Panc1 (cell line): ENCODE measurements at regions not wholly inside any gene's neighbourhood (a gene's known extent, or its start where the extent isn't known, plus 50 kb on each side); places are given as distances from the start of the nearest gene placed in this dataset.

ENCODE experiments used
- ATAC-seq: fragments of 200-7000 bp; cut with Tn5 transposase; 2 replicates; pipeline ENCODE4 v1.9.1; 2020; ENCODE audit warnings: mild to moderate bottlenecking, moderate library complexity
- BruUV-seq: library from RNA; stranded (reverse); fragments of 400-500 nt; replicated peaks from 2 replicates; lab custom pipeline; 2021; lab: Mats Ljungman, UMichigan
- CTCF ChIA-PET: fragments of 300-600 bp; sonication (Branson Sonifier 250); formaldehyde crosslinking; loops from one replicate; lab custom pipeline; 2022; ENCODE audit warnings: antibody characterized with exemption; lab: Charles Lee
- POLR2A ChIA-PET: fragments of 300-600 bp; sonication (Branson Sonifier 250); formaldehyde crosslinking; loops from one replicate; lab custom pipeline; 2022; ENCODE audit warnings: antibody characterized with exemption; lab: Charles Lee
- DNase-seq: peaks from one replicate; pipeline ENCODE4 v3.0.0-alpha.2; 2010; ENCODE audit warnings: low read depth, low spot score
- H3K27ac ChIP-seq: 2 replicates; pipeline ENCODE4 v1.5.1; 2011; ENCODE audit warnings: mild to moderate bottlenecking, low read length, inconsistent platforms
- H3K27me3 ChIP-seq: fragments of 200-500 bp; sonication (Bioruptor generic); 2 replicates; pipeline ENCODE4 v1.6.0; 2014; ENCODE audit warnings: low read length, inconsistent platforms; ENCODE audit not compliant: control insufficient read depth, insufficient read depth
- H3K36me3 ChIP-seq: fragments of 200-500 bp; sonication (Bioruptor generic); 2 replicates; pipeline ENCODE4 v1.5.1; 2014; ENCODE audit warnings: inconsistent platforms, mild to moderate bottlenecking, low read length, moderate library complexity; ENCODE audit not compliant: control insufficient read depth, insufficient read depth
- H3K4me1 ChIP-seq: 2 replicates; pipeline ENCODE4 v1.5.1; 2011; ENCODE audit warnings: inconsistent platforms, mild to moderate bottlenecking, low read length, moderate library complexity; ENCODE audit not compliant: control insufficient read depth, insufficient read depth
- H3K4me3 ChIP-seq, 2 experiments: 2 replicates each; pipeline ENCODE4 v1.5.1; 2011 to 2012; ENCODE audit warnings: low read depth in 2 of 2, low read length in 2 of 2, mild to moderate bottlenecking in 2 of 2, inconsistent platforms in 1 of 2, moderate library complexity in 1 of 2
- H3K9me3 ChIP-seq: fragments of 200-500 bp; sonication (Bioruptor generic); 2 replicates; pipeline ENCODE4 v1.5.1; 2014; ENCODE audit warnings: low read depth, mild to moderate bottlenecking, inconsistent platforms, low read length, moderate library complexity; ENCODE audit not compliant: control insufficient read depth, insufficient read depth
- POLR2AphosphoS5 ChIP-seq: IDR thresholded peaks from 2 replicates; pipeline ENCODE4 v1.6.1; 2012; ENCODE audit warnings: mild to moderate bottlenecking, low read depth, low read length, moderate library complexity
- SIN3A ChIP-seq: IDR thresholded peaks from 2 replicates; pipeline ENCODE4 v1.6.1; 2012; ENCODE audit warnings: low read depth, mild to moderate bottlenecking, low read length, moderate library complexity, borderline replicate concordance; ENCODE audit not compliant: insufficient read depth
- TCF7L2 ChIP-seq: IDR thresholded peaks from 2 replicates; pipeline ENCODE4 v1.6.1; 2011; ENCODE audit warnings: mild to moderate bottlenecking, low read depth, low read length, inconsistent platforms
- in situ Hi-C: cut with HindIII; loops from 2 replicates; pipeline ENCODE4 v1.10.0; 2016; ENCODE audit warnings: low sequenced_read_pairs, low pct_unique_long_range_greater_than_20kb
- intact Hi-C: fragments of 100-400 bp; cut with micrococcal nuclease; formaldehyde crosslinking; loops from one replicate; pipeline ENCODE4 v1.10.0; 2022; ENCODE audit not compliant: unreplicated experiment
- TF ChIP-seq, protein P1 (sequence below), 2 experiments: IDR thresholded peaks; 2 replicates each; pipeline ENCODE4 v1.6.1; 2011 to 2012; ENCODE audit warnings: low read depth in 2 of 2, control low read depth in 1 of 2, low read length in 1 of 2, mild to moderate bottlenecking in 1 of 2, moderate library complexity in 1 of 2; ENCODE audit not compliant: insufficient read depth in 1 of 2
- TF ChIP-seq, protein P2 (sequence below): fragments of 450-650 bp; IDR thresholded peaks from 2 replicates; pipeline ENCODE4 v1.5.1; 2017; ENCODE audit warnings: mild to moderate bottlenecking

DNA sequence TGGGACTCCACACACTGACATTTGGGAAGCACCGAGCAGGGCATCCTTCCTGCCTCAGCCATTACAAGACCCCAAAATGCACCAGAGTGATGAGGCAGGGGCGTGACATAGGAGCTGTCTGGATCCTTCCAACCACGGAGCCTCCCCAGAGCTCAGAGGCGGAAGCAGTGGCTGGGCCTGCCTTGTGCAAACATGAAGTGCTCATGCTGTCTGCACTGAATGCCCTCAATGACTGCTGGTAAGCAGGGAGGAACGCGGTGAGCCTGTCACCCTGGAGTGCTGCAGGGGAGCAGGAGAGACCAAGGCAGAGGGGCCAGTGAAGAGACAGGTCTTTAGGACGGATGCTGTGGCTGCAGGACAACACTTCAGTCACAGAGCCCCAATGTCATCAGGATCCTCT lies 60.2 kb upstream of the HRH2 start:
- DNase-seq (no peak), ATAC-seq (peak; percentile 53; the same call in 1 of the 2 replicates)
- H3K36me3 ChIP-seq = no peaks in the 10 kb centered on the region
- no peak overlapping the region for H3K27ac ChIP-seq
- H3K9me3 ChIP-seq = no peaks in the 10 kb centered on the region
- CTCF ChIA-PET = no interaction called here
- POLR2A ChIA-PET = no interaction called here
- TF ChIP-seq, protein P1, sequence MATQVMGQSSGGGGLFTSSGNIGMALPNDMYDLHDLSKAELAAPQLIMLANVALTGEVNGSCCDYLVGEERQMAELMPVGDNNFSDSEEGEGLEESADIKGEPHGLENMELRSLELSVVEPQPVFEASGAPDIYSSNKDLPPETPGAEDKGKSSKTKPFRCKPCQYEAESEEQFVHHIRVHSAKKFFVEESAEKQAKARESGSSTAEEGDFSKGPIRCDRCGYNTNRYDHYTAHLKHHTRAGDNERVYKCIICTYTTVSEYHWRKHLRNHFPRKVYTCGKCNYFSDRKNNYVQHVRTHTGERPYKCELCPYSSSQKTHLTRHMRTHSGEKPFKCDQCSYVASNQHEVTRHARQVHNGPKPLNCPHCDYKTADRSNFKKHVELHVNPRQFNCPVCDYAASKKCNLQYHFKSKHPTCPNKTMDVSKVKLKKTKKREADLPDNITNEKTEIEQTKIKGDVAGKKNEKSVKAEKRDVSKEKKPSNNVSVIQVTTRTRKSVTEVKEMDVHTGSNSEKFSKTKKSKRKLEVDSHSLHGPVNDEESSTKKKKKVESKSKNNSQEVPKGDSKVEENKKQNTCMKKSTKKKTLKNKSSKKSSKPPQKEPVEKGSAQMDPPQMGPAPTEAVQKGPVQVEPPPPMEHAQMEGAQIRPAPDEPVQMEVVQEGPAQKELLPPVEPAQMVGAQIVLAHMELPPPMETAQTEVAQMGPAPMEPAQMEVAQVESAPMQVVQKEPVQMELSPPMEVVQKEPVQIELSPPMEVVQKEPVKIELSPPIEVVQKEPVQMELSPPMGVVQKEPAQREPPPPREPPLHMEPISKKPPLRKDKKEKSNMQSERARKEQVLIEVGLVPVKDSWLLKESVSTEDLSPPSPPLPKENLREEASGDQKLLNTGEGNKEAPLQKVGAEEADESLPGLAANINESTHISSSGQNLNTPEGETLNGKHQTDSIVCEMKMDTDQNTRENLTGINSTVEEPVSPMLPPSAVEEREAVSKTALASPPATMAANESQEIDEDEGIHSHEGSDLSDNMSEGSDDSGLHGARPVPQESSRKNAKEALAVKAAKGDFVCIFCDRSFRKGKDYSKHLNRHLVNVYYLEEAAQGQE (IDR thresholded peaks at IDR 0.05; ENCODE audit: insufficient read depth in 1 of 2, low read depth in 2 of 2, low read length in 1 of 2) = no peak
- TF ChIP-seq POLR2AphosphoS5 (no peak), SIN3A (no peak), TCF7L2 (no peak)
- TF ChIP-seq, protein P2, sequence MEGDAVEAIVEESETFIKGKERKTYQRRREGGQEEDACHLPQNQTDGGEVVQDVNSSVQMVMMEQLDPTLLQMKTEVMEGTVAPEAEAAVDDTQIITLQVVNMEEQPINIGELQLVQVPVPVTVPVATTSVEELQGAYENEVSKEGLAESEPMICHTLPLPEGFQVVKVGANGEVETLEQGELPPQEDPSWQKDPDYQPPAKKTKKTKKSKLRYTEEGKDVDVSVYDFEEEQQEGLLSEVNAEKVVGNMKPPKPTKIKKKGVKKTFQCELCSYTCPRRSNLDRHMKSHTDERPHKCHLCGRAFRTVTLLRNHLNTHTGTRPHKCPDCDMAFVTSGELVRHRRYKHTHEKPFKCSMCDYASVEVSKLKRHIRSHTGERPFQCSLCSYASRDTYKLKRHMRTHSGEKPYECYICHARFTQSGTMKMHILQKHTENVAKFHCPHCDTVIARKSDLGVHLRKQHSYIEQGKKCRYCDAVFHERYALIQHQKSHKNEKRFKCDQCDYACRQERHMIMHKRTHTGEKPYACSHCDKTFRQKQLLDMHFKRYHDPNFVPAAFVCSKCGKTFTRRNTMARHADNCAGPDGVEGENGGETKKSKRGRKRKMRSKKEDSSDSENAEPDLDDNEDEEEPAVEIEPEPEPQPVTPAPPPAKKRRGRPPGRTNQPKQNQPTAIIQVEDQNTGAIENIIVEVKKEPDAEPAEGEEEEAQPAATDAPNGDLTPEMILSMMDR = no peak
- H3K27me3 ChIP-seq = no peaks in the 10 kb centered on the region; the same call in 1 of the 2 replicates
- intact Hi-C loops = no loop called here
- BruUV-seq = no TSS peak
- H3K4me3 ChIP-seq = no peak overlapping the region
- no peaks in the 10 kb centered on the region for H3K4me1 ChIP-seq
- in situ Hi-C loops = no loop called here

DNA sequence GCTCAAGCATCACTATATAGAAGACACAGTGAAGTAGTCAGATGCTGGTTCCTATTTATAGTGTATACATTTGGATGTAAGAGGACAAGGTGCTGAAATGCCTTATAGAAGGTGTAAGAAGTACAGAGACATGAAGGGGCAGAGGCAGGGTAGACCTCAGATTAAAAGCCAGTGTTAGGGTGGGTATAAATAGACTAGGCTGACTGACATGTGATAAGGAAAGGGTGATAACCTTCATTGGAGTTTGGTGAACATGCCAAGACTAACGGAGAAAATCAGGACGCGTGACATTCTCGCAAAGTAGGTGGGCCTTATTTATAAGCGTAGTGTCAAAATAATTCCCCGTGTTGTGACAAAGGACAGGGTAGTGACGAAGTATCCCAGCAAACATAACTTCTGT lies 59.1 kb upstream of the HRH2 start:
- DNase-seq (no peak), ATAC-seq (no peak)
- H3K9me3 ChIP-seq = no peaks in the 10 kb centered on the region
- POLR2A ChIA-PET = no interaction called here
- H3K4me1 ChIP-seq = no peaks in the 10 kb centered on the region
- peaks cover under 1% of the 10 kb centered on the region for H3K27me3 ChIP-seq
- in situ Hi-C loops = no loop called here
- no TSS peak for BruUV-seq
- TF ChIP-seq, protein P2 = no peak
- TF ChIP-seq POLR2AphosphoS5 = no peak
- TF ChIP-seq SIN3A = no peak
- TF ChIP-seq, protein P1 (IDR thresholded peaks at IDR 0.05; ENCODE audit: insufficient read depth in 1 of 2, low read depth in 2 of 2, low read length in 1 of 2) = no peak
- TF ChIP-seq TCF7L2 = no peak
- CTCF ChIA-PET = no interaction called here
- no peak overlapping the region for H3K27ac ChIP-seq
- H3K36me3 ChIP-seq = no peaks in the 10 kb centered on the region
- no peak overlapping the region for H3K4me3 ChIP-seq
- intact Hi-C loops = no loop called here
